GM12872 (cell line): ENCODE measurements at regions not wholly inside any gene's neighbourhood (a gene's known extent, or its start where the extent isn't known, plus 50 kb on each side); places are given as distances from the start of the nearest gene placed in this dataset.

Source experiments
- TF ChIP-seq, protein P1 (sequence below): IDR thresholded peaks from 3 replicates; pipeline ENCODE4 v1.5.1; 2011; ENCODE audit warnings: low read depth, mild to moderate bottlenecking, low read length, moderate library complexity; ENCODE audit not compliant: insufficient read depth

DNA sequence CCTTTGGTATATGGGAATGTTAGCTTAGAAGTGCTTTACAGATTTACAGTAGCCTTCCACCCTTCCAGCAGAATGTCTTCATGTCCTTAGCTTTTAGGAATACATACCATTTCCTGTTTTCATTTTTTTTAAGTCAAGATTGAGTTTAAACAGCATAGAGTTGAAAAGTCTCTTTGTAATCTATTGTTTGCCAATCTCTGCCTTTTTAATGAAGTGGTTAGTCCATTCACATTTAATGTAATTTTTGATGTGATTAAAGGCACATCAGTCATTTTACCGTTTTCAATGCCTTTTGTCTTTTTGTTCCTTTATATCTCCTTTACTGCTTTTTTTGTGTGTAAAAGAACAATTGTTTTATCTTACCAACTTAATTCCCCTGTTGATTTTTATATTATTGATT is 233.4 kb upstream of the SMIM21 start:
- TF ChIP-seq, protein P1, sequence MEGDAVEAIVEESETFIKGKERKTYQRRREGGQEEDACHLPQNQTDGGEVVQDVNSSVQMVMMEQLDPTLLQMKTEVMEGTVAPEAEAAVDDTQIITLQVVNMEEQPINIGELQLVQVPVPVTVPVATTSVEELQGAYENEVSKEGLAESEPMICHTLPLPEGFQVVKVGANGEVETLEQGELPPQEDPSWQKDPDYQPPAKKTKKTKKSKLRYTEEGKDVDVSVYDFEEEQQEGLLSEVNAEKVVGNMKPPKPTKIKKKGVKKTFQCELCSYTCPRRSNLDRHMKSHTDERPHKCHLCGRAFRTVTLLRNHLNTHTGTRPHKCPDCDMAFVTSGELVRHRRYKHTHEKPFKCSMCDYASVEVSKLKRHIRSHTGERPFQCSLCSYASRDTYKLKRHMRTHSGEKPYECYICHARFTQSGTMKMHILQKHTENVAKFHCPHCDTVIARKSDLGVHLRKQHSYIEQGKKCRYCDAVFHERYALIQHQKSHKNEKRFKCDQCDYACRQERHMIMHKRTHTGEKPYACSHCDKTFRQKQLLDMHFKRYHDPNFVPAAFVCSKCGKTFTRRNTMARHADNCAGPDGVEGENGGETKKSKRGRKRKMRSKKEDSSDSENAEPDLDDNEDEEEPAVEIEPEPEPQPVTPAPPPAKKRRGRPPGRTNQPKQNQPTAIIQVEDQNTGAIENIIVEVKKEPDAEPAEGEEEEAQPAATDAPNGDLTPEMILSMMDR: no peak

DNA sequence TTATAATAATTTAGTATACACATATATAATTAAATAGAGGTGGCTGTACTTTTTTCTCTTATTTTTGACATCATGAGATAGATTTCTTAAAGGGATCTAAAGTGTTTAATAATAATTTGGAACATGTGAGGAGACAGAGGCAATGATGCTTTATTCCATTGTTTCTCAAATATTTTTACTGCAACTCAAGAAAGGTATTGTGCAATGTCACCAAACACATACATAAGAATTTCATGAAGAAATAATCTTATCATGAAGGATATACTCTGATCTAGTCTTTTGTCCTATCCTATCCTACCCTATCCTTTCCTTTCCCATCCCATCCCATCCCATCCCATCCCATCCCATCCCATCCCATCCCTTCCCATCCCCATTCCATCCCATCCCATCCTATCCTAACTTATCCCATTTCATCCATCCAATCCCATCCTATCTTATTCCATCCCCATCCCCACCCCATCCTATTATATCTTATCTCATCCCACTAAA is 232.1 kb upstream of the SMIM21 start:
- TF ChIP-seq, protein P1: no peak

DNA sequence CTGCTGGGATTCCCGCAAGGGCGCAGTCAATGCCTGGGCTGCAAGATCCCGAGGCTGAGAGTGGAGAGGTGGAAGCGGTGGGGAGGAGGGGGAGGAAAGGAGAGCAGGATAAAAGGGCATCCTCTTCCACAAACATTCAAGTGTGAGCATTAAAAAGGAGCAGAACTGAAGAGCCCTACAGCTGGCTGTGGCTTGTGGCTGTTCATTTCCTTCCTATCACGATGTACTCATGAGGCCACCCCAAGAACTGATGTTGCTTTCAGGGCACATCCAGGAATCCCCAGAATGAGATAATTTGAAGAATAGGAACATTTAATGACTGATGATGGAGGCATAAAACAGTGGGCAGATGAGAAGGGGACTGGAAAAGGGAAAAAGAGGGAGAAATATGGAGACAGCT is 230.8 kb upstream of the SMIM21 start:
- TF ChIP-seq, protein P1: no peak

DNA sequence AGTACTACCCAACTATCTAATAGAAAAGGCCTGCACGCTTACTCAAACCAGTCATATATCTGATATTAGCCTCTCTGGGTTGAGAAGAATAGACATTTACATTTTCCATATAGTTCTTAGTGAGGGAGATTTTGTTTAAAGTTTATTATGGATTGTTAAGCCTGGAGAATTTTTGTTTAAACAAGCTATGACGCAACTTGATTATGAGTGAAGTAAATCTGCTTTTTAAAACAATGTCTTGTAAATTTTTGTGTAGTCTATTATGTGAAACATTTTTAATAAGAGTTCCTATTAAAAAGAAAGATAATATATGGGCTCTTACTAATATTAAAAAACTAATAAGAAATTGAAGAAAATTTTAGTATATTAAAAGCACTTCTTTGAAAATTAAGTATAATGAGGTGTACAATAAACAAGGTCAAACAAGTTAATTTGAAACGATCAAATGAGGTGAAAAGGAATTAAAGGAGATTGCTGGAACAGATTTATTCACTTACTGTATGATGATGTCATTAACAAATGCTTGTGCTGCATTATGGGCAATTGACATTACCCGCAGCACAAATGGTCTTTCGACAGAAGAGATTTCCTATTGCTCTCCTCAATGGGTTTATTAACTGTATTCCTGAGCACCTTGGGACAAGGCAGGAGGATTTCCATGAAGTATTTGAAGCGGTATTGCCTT is 229.2 kb upstream of the SMIM21 start:
- TF ChIP-seq, protein P1: no peak

DNA sequence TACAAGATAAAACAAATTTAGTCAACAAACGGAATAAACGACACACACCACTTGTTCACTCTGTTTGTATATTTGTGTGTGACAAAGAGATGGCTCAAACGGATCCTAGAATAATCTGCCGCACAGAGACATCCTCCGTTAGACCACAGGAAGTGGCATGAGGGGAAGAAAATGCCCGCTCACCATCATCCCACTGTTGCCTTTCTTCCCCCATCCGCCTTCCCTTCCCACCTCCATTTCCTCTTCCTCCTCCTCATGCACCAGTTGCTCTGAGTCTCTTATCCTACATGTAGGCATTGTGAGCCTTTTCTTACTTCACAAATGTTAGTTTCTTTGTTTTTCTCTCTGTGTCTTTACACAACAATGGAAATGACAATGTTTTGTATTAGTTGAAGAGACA is 228.5 kb upstream of the SMIM21 start:
- TF ChIP-seq, protein P1: no peak

DNA sequence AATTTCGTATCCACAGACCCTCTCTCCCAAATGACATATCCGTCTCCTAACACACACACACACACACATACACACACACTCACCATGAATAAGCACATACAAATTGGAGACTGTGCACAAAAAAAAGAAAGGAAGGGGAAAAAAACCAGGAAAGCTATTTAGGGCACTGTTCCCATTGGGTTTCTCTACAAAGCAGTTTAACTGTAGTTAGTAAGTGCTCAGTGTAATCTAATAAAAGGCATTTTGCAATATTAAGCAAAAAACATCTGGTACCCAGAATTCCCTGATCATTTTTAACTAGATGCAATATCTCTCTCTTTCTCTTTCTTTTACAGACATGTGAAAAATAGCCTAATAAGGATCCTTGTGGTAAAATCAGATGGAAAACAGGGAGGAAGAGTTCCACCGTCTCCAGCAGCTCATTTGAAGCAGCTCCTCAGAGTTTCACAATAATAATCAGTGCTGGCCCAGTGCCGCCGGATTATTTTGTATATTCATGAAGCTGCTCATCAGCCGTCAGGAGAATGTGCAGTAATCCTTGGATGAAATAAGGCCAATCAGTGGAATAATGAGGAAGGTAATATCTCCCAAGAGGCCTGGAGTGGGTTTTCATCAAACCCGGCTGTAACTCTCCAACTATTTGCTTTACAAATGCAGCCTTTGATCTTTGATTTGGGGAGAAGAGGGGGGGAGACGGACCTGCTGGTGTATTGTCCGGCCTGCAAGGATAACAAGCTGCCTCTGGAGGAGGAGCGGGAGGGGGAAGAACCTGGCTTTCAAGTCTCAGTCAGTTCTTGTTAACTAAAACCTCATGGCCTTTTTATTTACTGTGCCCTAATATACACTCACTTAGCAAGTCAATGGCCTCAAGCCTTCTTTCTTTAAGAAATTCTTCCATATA is 227.6 kb upstream of the SMIM21 start:
- TF ChIP-seq, protein P1: no peak

DNA sequence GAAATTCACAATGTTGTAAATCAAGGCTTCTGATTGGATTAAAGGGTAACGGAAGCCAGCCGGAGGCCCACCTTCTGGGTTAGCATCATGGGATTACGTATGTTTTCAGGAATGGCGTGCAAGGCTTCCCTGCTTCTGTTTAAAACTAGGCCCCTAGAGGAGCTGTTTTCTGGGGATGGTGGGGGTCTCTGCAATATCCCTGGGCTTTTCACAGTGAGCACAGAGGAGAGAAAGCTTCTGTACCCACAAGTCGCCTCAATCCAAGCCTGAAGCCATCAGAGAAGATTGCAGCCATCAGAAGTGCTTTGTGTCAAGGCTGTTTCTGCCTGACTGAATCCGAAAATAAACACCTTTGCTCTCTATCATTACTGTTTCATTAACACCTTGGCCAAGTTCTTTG is 226.9 kb upstream of the SMIM21 start:
- TF ChIP-seq, protein P1: no peak
